Osteocyte (in vitro differentiated cells): ENCODE measurements at regions not wholly inside any gene's neighbourhood (a gene's known extent, or its start where the extent isn't known, plus 50 kb on each side); places are given as distances from the start of the nearest gene placed in this dataset.
"Not testable (repeated sequence)": the region's sequence is repeated elsewhere in the genome, so short reads cannot be mapped to it uniquely, and the experiment has no call there.

Source experiments
- DNase-seq: peaks from one replicate; pipeline ENCODE4 v3.0.0; 2021; ENCODE audit warnings: mixed read lengths; ENCODE audit not compliant: unreplicated experiment; ENCODE audit errors: extremely low spot score
- H3K27ac Mint-ChIP-seq: one replicate; pipeline ENCODE4 v1.8.0; 2021; ENCODE audit warnings: mild to moderate bottlenecking, mixed read lengths; ENCODE audit not compliant: unreplicated experiment
- H3K27me3 Mint-ChIP-seq: one replicate; pipeline ENCODE4 v1.8.0; 2021; ENCODE audit warnings: mixed read lengths; ENCODE audit not compliant: unreplicated experiment
- H3K36me3 Mint-ChIP-seq: one replicate; pipeline ENCODE4 v1.8.0; 2021; ENCODE audit warnings: mixed read lengths; ENCODE audit not compliant: unreplicated experiment
- H3K4me1 Mint-ChIP-seq: one replicate; pipeline ENCODE4 v1.8.0; 2021; ENCODE audit warnings: mixed read lengths; ENCODE audit not compliant: unreplicated experiment
- H3K4me3 Mint-ChIP-seq: one replicate; pipeline ENCODE4 v1.8.0; 2021; ENCODE audit warnings: mild to moderate bottlenecking, moderate library complexity, mixed read lengths; ENCODE audit not compliant: unreplicated experiment
- H3K9me3 Mint-ChIP-seq: one replicate; pipeline ENCODE4 v1.8.0; 2021; ENCODE audit warnings: mixed read lengths; ENCODE audit not compliant: unreplicated experiment
- TF ChIP-seq, protein P1 (sequence below): fragments of 200-600 bp; sonication (generic); IDR thresholded peaks from 2 replicates; pipeline ENCODE4 v1.5.0; 2021; ENCODE audit warnings: antibody characterized with exemption, mild to moderate bottlenecking, moderate library complexity

DNA sequence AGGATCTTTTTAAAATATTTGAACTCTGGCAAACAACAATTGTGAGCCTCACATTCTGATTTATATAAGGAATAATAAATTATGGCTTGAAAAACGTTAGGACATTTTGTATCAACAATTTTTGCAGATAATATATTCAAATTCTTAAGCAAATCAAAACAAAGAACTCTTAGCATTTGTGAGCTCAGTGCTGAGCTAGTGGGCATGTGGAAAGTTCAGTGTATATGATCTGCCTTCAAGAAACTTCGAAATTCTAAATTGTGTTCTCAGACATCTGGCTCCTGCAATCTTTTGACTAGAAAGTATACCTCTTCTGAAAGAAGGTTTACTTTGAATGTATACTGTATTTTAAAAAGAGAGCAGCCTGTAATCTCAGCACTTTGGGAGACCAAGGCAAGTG, 122.3 kb upstream of the NEIL3 start:
- Mint-ChIP-seq H3K4me3 (no peak overlapping the region), H3K27me3 (peaks cover 6% of the 10 kb centered on the region), H3K4me1 (peaks cover 4% of the 10 kb centered on the region), H3K36me3 (no peaks in the 10 kb centered on the region), H3K9me3 (no peaks in the 10 kb centered on the region), H3K27ac (no peak overlapping the region)
- DNase-seq, result no peak
- TF ChIP-seq, protein P1, sequence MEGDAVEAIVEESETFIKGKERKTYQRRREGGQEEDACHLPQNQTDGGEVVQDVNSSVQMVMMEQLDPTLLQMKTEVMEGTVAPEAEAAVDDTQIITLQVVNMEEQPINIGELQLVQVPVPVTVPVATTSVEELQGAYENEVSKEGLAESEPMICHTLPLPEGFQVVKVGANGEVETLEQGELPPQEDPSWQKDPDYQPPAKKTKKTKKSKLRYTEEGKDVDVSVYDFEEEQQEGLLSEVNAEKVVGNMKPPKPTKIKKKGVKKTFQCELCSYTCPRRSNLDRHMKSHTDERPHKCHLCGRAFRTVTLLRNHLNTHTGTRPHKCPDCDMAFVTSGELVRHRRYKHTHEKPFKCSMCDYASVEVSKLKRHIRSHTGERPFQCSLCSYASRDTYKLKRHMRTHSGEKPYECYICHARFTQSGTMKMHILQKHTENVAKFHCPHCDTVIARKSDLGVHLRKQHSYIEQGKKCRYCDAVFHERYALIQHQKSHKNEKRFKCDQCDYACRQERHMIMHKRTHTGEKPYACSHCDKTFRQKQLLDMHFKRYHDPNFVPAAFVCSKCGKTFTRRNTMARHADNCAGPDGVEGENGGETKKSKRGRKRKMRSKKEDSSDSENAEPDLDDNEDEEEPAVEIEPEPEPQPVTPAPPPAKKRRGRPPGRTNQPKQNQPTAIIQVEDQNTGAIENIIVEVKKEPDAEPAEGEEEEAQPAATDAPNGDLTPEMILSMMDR, result no peak

DNA sequence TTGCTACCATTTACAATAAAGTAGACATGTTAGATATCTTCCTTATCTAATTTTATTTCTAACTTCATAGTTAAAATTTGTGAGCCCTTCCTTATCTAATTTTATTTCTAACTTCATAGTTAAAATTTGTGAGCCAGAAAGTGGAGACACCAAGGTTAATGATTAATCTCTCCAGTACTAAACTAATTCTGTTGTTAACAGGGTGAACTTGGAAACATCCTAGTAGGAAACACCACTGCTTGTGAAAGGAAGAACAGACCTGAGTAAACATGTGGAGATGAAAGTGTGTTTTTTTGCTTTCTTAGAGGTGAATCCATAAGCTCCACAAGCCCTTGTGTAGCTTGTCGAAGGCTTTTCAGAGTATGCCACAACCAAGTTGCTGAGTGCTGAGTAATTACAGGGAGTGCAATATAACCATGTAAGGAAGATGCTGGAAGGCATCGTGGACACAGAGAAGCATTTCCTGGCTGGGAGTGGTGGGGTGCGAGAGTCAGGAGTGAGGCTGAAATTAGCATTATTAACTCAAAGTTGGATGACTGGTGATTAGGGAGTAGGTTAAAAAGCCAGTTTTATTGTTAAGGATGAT, 118.6 kb upstream of the NEIL3 start:
- Mint-ChIP-seq H3K27me3 (no peaks in the 10 kb centered on the region), H3K4me3 (no peak overlapping the region), H3K27ac (no peak overlapping the region), H3K36me3 (no peaks in the 10 kb centered on the region), H3K4me1 (peaks cover 4% of the 10 kb centered on the region), H3K9me3 (no peaks in the 10 kb centered on the region)
- TF ChIP-seq, protein P1, result no peak
- DNase-seq, result no peak

DNA sequence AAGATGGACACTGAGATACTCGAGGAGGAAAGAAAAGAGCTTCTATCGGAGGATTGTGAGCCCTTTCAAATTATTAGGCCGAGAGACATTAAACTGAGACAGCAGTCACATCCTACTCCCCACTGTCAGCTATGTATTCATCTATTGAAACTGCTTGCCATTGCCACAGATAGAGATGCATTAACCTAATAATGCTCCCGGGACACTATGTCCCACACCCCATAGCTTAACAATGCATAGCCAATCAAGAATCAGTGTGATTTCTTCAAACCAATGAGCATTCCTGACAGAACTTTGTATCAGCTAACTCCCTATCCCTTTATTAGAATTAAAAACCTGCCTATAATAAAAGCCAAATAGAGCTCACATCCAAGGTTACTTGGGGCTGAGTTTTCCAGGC, 118.1 kb upstream of the NEIL3 start:
- Mint-ChIP-seq H3K4me3 (no peak overlapping the region), H3K9me3 (peaks cover 3% of the 10 kb centered on the region), H3K4me1 (peaks cover 4% of the 10 kb centered on the region), H3K27me3 (no peaks in the 10 kb centered on the region), H3K27ac (no peak overlapping the region), H3K36me3 (no peaks in the 10 kb centered on the region)
- TF ChIP-seq, protein P1, result no peak
- DNase-seq, result no peak

DNA sequence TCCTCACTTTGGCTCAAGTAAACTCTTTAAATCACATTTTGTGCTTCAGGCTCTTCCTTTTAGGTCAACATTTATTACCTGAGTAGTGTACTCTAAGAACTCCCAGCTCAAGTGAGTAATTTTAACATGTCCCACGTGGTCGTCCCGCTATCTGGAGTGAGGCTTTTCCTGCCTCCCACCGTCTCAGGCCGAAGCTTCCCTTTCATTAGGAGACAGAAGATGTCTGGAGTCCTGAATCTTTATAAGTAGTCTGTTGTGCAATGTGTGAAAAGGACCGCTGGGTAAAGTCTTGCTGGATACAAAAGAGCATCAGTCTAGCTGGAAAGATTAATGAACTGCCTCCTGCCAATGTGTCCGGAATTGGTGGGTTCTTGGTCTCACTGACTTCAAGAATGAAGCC, 117.7 kb upstream of the NEIL3 start:
- H3K27ac Mint-ChIP-seq, result no peak overlapping the region
- TF ChIP-seq, protein P1, result no peak
- no peaks in the 10 kb centered on the region for H3K36me3 Mint-ChIP-seq
- H3K9me3 Mint-ChIP-seq, result peaks cover 7% of the 10 kb centered on the region
- no peaks in the 10 kb centered on the region for H3K27me3 Mint-ChIP-seq
- H3K4me1 Mint-ChIP-seq, result peaks cover 4% of the 10 kb centered on the region
- DNase-seq, result no peak
- H3K4me3 Mint-ChIP-seq, result no peak overlapping the region

DNA sequence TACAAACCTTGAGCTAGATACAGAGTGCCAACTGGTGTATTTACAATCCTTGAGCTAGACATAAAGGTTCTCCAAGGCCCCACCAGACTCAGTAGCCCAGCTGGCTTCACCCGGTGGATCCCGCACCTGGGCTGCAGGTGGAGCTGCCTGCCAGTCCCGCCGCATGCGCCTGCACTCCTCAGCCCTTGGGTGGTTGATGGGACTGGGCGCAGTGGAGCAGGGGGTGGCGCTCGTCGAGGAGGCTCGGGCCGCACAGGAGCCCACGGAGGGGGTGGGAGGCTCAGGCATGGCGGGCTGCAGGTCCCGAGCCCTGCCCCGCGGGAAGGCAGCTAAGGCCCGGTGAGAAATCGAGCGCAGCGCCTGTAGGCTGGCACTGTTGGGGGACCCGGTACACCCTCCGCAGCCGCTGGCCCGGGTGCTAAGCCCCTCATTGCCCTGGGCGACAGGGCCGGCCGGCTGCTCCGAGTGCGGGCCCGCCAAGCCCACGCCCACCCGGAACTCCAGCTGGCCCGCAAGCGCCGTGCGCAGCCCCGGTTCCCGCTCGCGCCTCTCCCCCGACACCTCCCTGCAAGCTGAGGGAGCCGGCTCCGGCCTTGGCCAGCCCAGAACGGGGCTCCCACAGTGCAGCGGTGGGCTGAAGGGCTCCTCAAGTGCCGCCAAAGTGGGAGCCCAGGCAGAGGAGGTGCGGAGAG, 116.5 kb upstream of the NEIL3 start:
- H3K4me1 Mint-ChIP-seq, H3K4me3 Mint-ChIP-seq, H3K36me3 Mint-ChIP-seq, H3K27me3 Mint-ChIP-seq, H3K27ac Mint-ChIP-seq, DNase-seq: not testable (repeated sequence)
- H3K9me3 Mint-ChIP-seq, result peaks cover 13% of the 10 kb centered on the region
